A549 (cell line): ENCODE measurements at regions not wholly inside any gene's neighbourhood (a gene's known extent, or its start where the extent isn't known, plus 50 kb on each side); places are given as distances from the start of the nearest gene placed in this dataset.
A peak's percentile ranks its signal among the peaks of the same experiment; 100 is the strongest.

Experiments used
- ATAC-seq, 2 experiments: fragments of 200-7000 bp in 1 of 2; fragments of >200 bp in 1 of 2; cut with Nextera tagmentation in 1 of 2; cut with Tn5 transposase in 1 of 2; 3 replicates each; pipeline versions ENCODE4 v1.8.0 to v1.9.1; 2018 to 2020; ENCODE audit warnings: mild to moderate bottlenecking in 1 of 2, moderate library complexity in 1 of 2
- CTCF ChIA-PET: fragments of 300-600 bp; sonication (Branson Sonifier 250); formaldehyde crosslinking; extraction: SDS; loops from one replicate; lab custom pipeline; 2021; ENCODE audit warnings: antibody characterized with exemption, inconsistent platforms; lab: Yijun Ruan, JAX
- POLR2A ChIA-PET: fragments of 350-600 bp; formaldehyde crosslinking; extraction: SDS; loops from one replicate; lab custom pipeline; 2021; ENCODE audit warnings: antibody characterized with exemption, inconsistent platforms; lab: Yijun Ruan, JAX
- DNase-seq, 2 experiments: peaks; one replicate each; pipeline versions ENCODE4 v3.0.0 to v3.0.0-alpha.2; 2011 to 2016; ENCODE audit warnings: low read depth in 1 of 2, low spot score in 1 of 2
- FAIRE-seq: peaks from 2 replicates; lab custom pipeline; 2011; peaks lifted over from hg19 to GRCh38; lab: Jason Lieb, UNC
- H3K27ac ChIP-seq, 2 experiments: fragments of >200 bp; sonication (Bioruptor Twin); formaldehyde crosslinking; 3 replicates each; pipeline ENCODE4 v1.5.1; 2016 to 2017
- H3K4me1 ChIP-seq: fragments of >200 bp; sonication (Bioruptor Twin); formaldehyde crosslinking; 3 replicates; pipeline ENCODE4 v1.6.1; 2016
- H3K4me2 ChIP-seq: fragments of >200 bp; sonication (Bioruptor Twin); formaldehyde crosslinking; 3 replicates; pipeline ENCODE4 v1.6.1; 2016
- H3K4me3 ChIP-seq: fragments of >200 bp; sonication (Bioruptor Twin); formaldehyde crosslinking; 3 replicates; pipeline ENCODE4 v1.5.1; 2016
- H3K9me3 ChIP-seq: fragments of >200 bp; sonication (Bioruptor Twin); formaldehyde crosslinking; 3 replicates; pipeline ENCODE4 v1.6.1; 2016
- BHLHE40 ChIP-seq: IDR thresholded peaks from 2 replicates; pipeline ENCODE4 v1.6.1; 2012; ENCODE audit warnings: low read depth, low read length, inconsistent platforms
- CEBPB ChIP-seq, 2 experiments: fragments of >200 bp in 1 of 2; sonication (Bioruptor Twin) in 1 of 2; formaldehyde crosslinking in 1 of 2; IDR thresholded peaks; 2 replicates each; pipeline ENCODE4 v1.6.1; 2012 to 2016
- E2F6 ChIP-seq: IDR thresholded peaks from 2 replicates; pipeline ENCODE4 v1.6.1; 2012; ENCODE audit warnings: low read depth, borderline replicate concordance
- EP300 ChIP-seq, 2 experiments: fragments of >200 bp; sonication (Bioruptor Twin); formaldehyde crosslinking; IDR thresholded peaks; 2 replicates in 1 of 2; 3 replicates in 1 of 2; pipeline ENCODE4 v1.6.1; 2016 to 2017
- ESRRA ChIP-seq: fragments of 150-350 bp; IDR thresholded peaks from 2 replicates; pipeline ENCODE4 v1.6.1; 2014; ENCODE audit warnings: mild to moderate bottlenecking, low read length, borderline replicate concordance
- FOSB ChIP-seq: fragments of 250-450 bp; sonication (Bioruptor Pico); IDR thresholded peaks from 2 replicates; pipeline ENCODE4 v1.5.0; 2020; ENCODE audit warnings: mild to moderate bottlenecking, moderate library complexity
- FOXS1 ChIP-seq: fragments of 250-450 bp; sonication (Bioruptor Pico); IDR thresholded peaks from 2 replicates; pipeline ENCODE4 v1.5.0; 2020; ENCODE audit warnings: mild to moderate bottlenecking, moderate library complexity
- GATA3 ChIP-seq: IDR thresholded peaks from 2 replicates; pipeline ENCODE4 v1.6.1; 2012; ENCODE audit warnings: borderline replicate concordance
- HDAC2 ChIP-seq: fragments of 200-600 bp; sonication (generic); IDR thresholded peaks from 2 replicates; pipeline ENCODE4 v1.6.1; 2016
- HEYL ChIP-seq: fragments of 250-450 bp; sonication (Bioruptor Pico); IDR thresholded peaks from 2 replicates; pipeline ENCODE4 v1.8.0; 2021; ENCODE audit warnings: mild to moderate bottlenecking, moderate library complexity
- JUN ChIP-seq, 2 experiments: fragments of >200 bp; sonication (Bioruptor Twin); formaldehyde crosslinking; IDR thresholded peaks; 2 replicates in 1 of 2; 3 replicates in 1 of 2; pipeline ENCODE4 v1.6.1; 2016 to 2017
- JUNB ChIP-seq: fragments of >200 bp; sonication (Bioruptor Twin); formaldehyde crosslinking; IDR thresholded peaks from 2 replicates; pipeline ENCODE4 v1.6.1; 2016
- KDM5A ChIP-seq: fragments of 200-600 bp; sonication (generic); IDR thresholded peaks from 2 replicates; pipeline ENCODE4 v1.6.1; 2016; ENCODE audit warnings: antibody characterized with exemption, mild to moderate bottlenecking
- MAZ ChIP-seq: fragments of 150-350 bp; IDR thresholded peaks from 2 replicates; pipeline ENCODE4 v1.6.1; 2014; ENCODE audit warnings: antibody characterized with exemption, low read depth, low read length, borderline replicate concordance
- MYC ChIP-seq: IDR thresholded peaks from 2 replicates; pipeline ENCODE4 v1.6.1; 2012; ENCODE audit warnings: mild to moderate bottlenecking, inconsistent platforms, low read length, improper control_type of control experiment, borderline replicate concordance
- NPAS2 ChIP-seq: fragments of 250-450 bp; sonication (Bioruptor Pico); IDR thresholded peaks from 2 replicates; pipeline ENCODE4 v1.8.0; 2022; ENCODE audit warnings: mild to moderate bottlenecking, moderate library complexity, borderline replicate concordance
- PBX3 ChIP-seq: IDR thresholded peaks from 2 replicates; pipeline ENCODE4 v1.6.1; 2012
- POLR2A ChIP-seq: IDR thresholded peaks from 2 replicates; pipeline ENCODE4 v1.6.1; 2012; ENCODE audit warnings: mild to moderate bottlenecking, low read length
- POLR2AphosphoS2 ChIP-seq: conservative IDR thresholded peaks from 2 replicates; pipeline ENCODE4 v1.6.1; 2012; ENCODE audit warnings: low read length, improper control_type of control experiment, inconsistent platforms
- RAD21 ChIP-seq, 2 experiments: fragments of >200 bp in 1 of 2; sonication (Bioruptor Twin) in 1 of 2; formaldehyde crosslinking in 1 of 2; IDR thresholded peaks in 1 of 2; conservative IDR thresholded peaks in 1 of 2; 2 replicates in 1 of 2; 3 replicates in 1 of 2; pipeline ENCODE4 v1.6.1; 2012 to 2018; ENCODE audit warnings: inconsistent platforms in 1 of 2
- RFX5 ChIP-seq: fragments of 450-650 bp; IDR thresholded peaks from 2 replicates; pipeline ENCODE4 v1.7.1; 2014; ENCODE audit warnings: antibody characterized with exemption, mild to moderate bottlenecking, moderate library complexity
- RNF2 ChIP-seq: fragments of 200-600 bp; sonication (generic); IDR thresholded peaks from 2 replicates; pipeline ENCODE4 v1.6.1; 2016; ENCODE audit warnings: low read depth, mild to moderate bottlenecking, antibody characterized with exemption, moderate library complexity, borderline replicate concordance
- SMC3 ChIP-seq: fragments of >200 bp; sonication (Bioruptor Twin); formaldehyde crosslinking; IDR thresholded peaks from 3 replicates; pipeline ENCODE4 v1.6.1; 2018; ENCODE audit warnings: inconsistent platforms
- TFCP2L1 ChIP-seq: fragments of 250-450 bp; sonication (Bioruptor Pico); IDR thresholded peaks from 2 replicates; pipeline ENCODE4 v1.5.0; 2021; ENCODE audit warnings: mild to moderate bottlenecking
- TP53 ChIP-seq: fragments of 250-450 bp; sonication (Bioruptor Pico); IDR thresholded peaks from 2 replicates; pipeline ENCODE4 v1.5.0; 2021; ENCODE audit warnings: mild to moderate bottlenecking, moderate library complexity
- ZC3H11A ChIP-seq: fragments of 450-650 bp; IDR thresholded peaks from 2 replicates; pipeline ENCODE4 v1.6.1; 2014; ENCODE audit warnings: antibody characterized with exemption, mild to moderate bottlenecking
- ZNF302 ChIP-seq: fragments of 250-450 bp; sonication (Bioruptor Pico); IDR thresholded peaks from 2 replicates; pipeline ENCODE4 v1.9.0; 2021; ENCODE audit warnings: inconsistent platforms, mild to moderate bottlenecking, moderate library complexity
- ZSCAN20 ChIP-seq: fragments of 250-450 bp; sonication (Bioruptor Pico); IDR thresholded peaks from 2 replicates; pipeline ENCODE4 v1.8.0; 2022; ENCODE audit warnings: mild to moderate bottlenecking, moderate library complexity
- WGBS: methylation state at CpG from one replicate; pipeline ENCODE4 v1.1.6; 2017; ENCODE audit errors: missing lambda C conversion rate; 5-methylcytosine and 5-hydroxymethylcytosine counted together
- TF ChIP-seq, protein P1 (sequence below): fragments of >200 bp; sonication (Bioruptor Twin); formaldehyde crosslinking; IDR thresholded peaks from 3 replicates; pipeline ENCODE4 v1.6.1; 2016
- TF ChIP-seq, protein P2 (sequence below): fragments of 200-600 bp; sonication (generic); IDR thresholded peaks from 2 replicates; pipeline ENCODE4 v1.6.1; 2016; ENCODE audit warnings: antibody characterized with exemption, mild to moderate bottlenecking, moderate library complexity
- TF ChIP-seq, protein P3 (sequence below): IDR thresholded peaks from 2 replicates; pipeline ENCODE4 v1.6.1; 2012

GRCh38 chr18:73768043-73768442, 379.6 kb downstream of the FBXO15 start (continued):
- TF ChIP-seq KDM5A = no peak
- TF ChIP-seq JUN (IDR thresholded peaks at IDR 0.05) = no peak

GRCh38 chr18:73766910-73767515, 380.6 kb downstream of the FBXO15 start:
- DNase-seq = no peak
- Histone ChIP-seq H3K4me1 (no peaks in the 10 kb centered on the region), H3K4me3 (no peak overlapping the region), H3K4me2 (no peak overlapping the region), H3K9me3 (no peaks in the 10 kb centered on the region), H3K27ac (no peak overlapping the region)
- no peak for ATAC-seq
- WGBS = 60% methylated on average over 8 of the region's 8 CpGs
- ChIA-PET POLR2A (no interaction called here), CTCF (no interaction called here)
- TF ChIP-seq, protein P1, sequence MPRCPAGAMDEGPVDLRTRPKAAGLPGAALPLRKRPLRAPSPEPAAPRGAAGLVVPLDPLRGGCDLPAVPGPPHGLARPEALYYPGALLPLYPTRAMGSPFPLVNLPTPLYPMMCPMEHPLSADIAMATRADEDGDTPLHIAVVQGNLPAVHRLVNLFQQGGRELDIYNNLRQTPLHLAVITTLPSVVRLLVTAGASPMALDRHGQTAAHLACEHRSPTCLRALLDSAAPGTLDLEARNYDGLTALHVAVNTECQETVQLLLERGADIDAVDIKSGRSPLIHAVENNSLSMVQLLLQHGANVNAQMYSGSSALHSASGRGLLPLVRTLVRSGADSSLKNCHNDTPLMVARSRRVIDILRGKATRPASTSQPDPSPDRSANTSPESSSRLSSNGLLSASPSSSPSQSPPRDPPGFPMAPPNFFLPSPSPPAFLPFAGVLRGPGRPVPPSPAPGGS = no peak
- TF ChIP-seq RAD21 (conservative IDR thresholded peaks at IDR 0.05 in 1 of 2, IDR thresholded peaks at IDR 0.05 in 1 of 2) (no peak), ZC3H11A (no peak), ESRRA (no peak), POLR2A (no peak), CEBPB (IDR thresholded peaks at IDR 0.05) (no peak), TFCP2L1 (no peak), NPAS2 (CRISPR knock-in tag) (no peak), TP53 (CRISPR knock-in tag) (no peak), MAZ (no peak), BHLHE40 (no peak), JUNB (no peak), FOSB (no peak), RNF2 (no peak), PBX3 (no peak), E2F6 (no peak), HDAC2 (no peak), JUN (IDR thresholded peaks at IDR 0.05) (no peak), MYC (no peak)
- TF ChIP-seq, protein P2, sequence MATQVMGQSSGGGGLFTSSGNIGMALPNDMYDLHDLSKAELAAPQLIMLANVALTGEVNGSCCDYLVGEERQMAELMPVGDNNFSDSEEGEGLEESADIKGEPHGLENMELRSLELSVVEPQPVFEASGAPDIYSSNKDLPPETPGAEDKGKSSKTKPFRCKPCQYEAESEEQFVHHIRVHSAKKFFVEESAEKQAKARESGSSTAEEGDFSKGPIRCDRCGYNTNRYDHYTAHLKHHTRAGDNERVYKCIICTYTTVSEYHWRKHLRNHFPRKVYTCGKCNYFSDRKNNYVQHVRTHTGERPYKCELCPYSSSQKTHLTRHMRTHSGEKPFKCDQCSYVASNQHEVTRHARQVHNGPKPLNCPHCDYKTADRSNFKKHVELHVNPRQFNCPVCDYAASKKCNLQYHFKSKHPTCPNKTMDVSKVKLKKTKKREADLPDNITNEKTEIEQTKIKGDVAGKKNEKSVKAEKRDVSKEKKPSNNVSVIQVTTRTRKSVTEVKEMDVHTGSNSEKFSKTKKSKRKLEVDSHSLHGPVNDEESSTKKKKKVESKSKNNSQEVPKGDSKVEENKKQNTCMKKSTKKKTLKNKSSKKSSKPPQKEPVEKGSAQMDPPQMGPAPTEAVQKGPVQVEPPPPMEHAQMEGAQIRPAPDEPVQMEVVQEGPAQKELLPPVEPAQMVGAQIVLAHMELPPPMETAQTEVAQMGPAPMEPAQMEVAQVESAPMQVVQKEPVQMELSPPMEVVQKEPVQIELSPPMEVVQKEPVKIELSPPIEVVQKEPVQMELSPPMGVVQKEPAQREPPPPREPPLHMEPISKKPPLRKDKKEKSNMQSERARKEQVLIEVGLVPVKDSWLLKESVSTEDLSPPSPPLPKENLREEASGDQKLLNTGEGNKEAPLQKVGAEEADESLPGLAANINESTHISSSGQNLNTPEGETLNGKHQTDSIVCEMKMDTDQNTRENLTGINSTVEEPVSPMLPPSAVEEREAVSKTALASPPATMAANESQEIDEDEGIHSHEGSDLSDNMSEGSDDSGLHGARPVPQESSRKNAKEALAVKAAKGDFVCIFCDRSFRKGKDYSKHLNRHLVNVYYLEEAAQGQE = no peak
- FAIRE-seq = no peak

- WGBS = 41% methylated on average over 2 of the region's 2 CpGs
- no peaks in the 10 kb centered on the region for H3K9me3 ChIP-seq
- H3K27ac ChIP-seq = peak overlapping the region in 1 of 2 experiments; percentile 43; a peak in 1 of 6 replicates
- ATAC-seq (no peak), DNase-seq (no peak), FAIRE-seq (no peak)
- ChIA-PET POLR2A (no interaction called here), CTCF (no interaction called here)
- H3K4me3 ChIP-seq = no peak overlapping the region
- H3K4me1 ChIP-seq = peaks cover 36% of the 10 kb centered on the region
- H3K4me2 ChIP-seq = peak overlapping the region; percentile 6; the same call in 2 of the 3 replicates
- TF ChIP-seq RNF2 (no peak), TFCP2L1 (no peak), HEYL (CRISPR knock-in tag) (no peak), ZNF302 (CRISPR knock-in tag) (no peak), ZSCAN20 (no peak), E2F6 (no peak), JUNB (no peak), ESRRA (no peak), EP300 (IDR thresholded peaks at IDR 0.05) (no peak), POLR2AphosphoS2 (no peak), GATA3 (no peak), ZC3H11A (no peak), SMC3 (no peak), MYC (no peak), FOXS1 (no peak), RFX5 (no peak)
- TF ChIP-seq, protein P3, sequence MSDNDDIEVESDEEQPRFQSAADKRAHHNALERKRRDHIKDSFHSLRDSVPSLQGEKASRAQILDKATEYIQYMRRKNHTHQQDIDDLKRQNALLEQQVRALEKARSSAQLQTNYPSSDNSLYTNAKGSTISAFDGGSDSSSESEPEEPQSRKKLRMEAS = no peak
Measured at GRCh38 chr18:73758446-73758845, 389.2 kb downstream of the FBXO15 start.
